B cell (primary cell): ENCODE measurements at regions not wholly inside any gene's neighbourhood (a gene's known extent, or its start where the extent isn't known, plus 50 kb on each side); places are given as distances from the start of the nearest gene placed in this dataset.

Source experiments
- ATAC-seq: fragments of 200-7000 bp; cut with Tn5 transposase; one replicate; pipeline ENCODE4 v1.10.0; 2021; ENCODE audit warnings: low read depth, mild to moderate bottlenecking, moderate number of reproducible peaks, moderate library complexity
- CTCF ChIA-PET: fragments of 350-600 bp; sonication (Branson Sonifier 250); formaldehyde crosslinking; loops from one replicate; lab custom pipeline; 2021; ENCODE audit warnings: antibody characterized with exemption, inconsistent platforms; lab: Charles Lee
- POLR2A ChIA-PET: fragments of 350-600 bp; sonication (Branson Sonifier 250); formaldehyde crosslinking; loops from one replicate; lab custom pipeline; 2021; ENCODE audit warnings: antibody characterized with exemption; lab: Charles Lee
- DNase-seq: peaks from one replicate; pipeline ENCODE4 v3.0.0; 2013
- H2AFZ ChIP-seq: 2 replicates; pipeline ENCODE4 v1.6.1; 2012; ENCODE audit warnings: mild to moderate bottlenecking, low read depth, low read length; ENCODE audit not compliant: insufficient read depth, poor library complexity, severe bottlenecking
- H3K27ac ChIP-seq, 2 donors: 1 replicate in 1 of 2; 2 replicates in 1 of 2; pipeline ENCODE4 v1.5.1; 2012 to 2013; ENCODE audit warnings: low read length in 2 of 2, mild to moderate bottlenecking in 2 of 2, moderate library complexity in 1 of 2
- H3K27me3 ChIP-seq, 4 experiments: fragments of 200-600 bp in 1 of 4; sonication (generic) in 1 of 4; replicated peaks in 1 of 4; 1 replicate in 2 of 4; 2 replicates in 2 of 4; pipeline versions ENCODE4 v1.6.1 to v1.7.0; 2013 to 2016; ENCODE audit warnings: low read length in 3 of 4, mild to moderate bottlenecking in 2 of 4, mixed read lengths in 1 of 4, moderate library complexity in 1 of 4; ENCODE audit not compliant: insufficient read depth in 4 of 4, control insufficient read depth in 3 of 4; ENCODE audit errors: control extremely low read depth in 1 of 4
- H3K36me3 ChIP-seq, 2 experiments: replicated peaks in 1 of 2; 1 replicate in 1 of 2; 2 replicates in 1 of 2; pipeline versions ENCODE4 v1.6.1 to v1.7.1; 2013; ENCODE audit warnings: low read length in 1 of 2; ENCODE audit not compliant: insufficient read depth in 2 of 2, control insufficient read depth in 1 of 2; ENCODE audit errors: control extremely low read depth in 1 of 2, extremely low read depth in 1 of 2
- H3K4me1 ChIP-seq, 2 donors: fragments of 200-600 bp in 1 of 2; sonication (generic) in 1 of 2; 1 replicate in 1 of 2; 2 replicates in 1 of 2; pipeline versions ENCODE4 v1.5.1 to v1.6.1; 2013 to 2017; ENCODE audit warnings: low read length in 2 of 2; ENCODE audit not compliant: control insufficient read depth in 2 of 2, insufficient read depth in 2 of 2
- H3K4me2 ChIP-seq: replicated peaks from 2 replicates; pipeline ENCODE3; 2012; ENCODE audit warnings: mild to moderate bottlenecking, low read depth, low read length; ENCODE audit not compliant: poor library complexity, severe bottlenecking
- H3K4me3 ChIP-seq, 5 experiments: fragments of 200-600 bp in 1 of 5; sonication (generic) in 1 of 5; 1 replicate in 3 of 5; 2 replicates in 2 of 5; pipeline versions ENCODE4 v1.5.1 to v1.7.0; 2011 to 2016; ENCODE audit warnings: low read length in 4 of 5, mild to moderate bottlenecking in 4 of 5, low read depth in 2 of 5, control low read depth in 1 of 5, moderate library complexity in 1 of 5; ENCODE audit not compliant: insufficient read depth in 1 of 5; ENCODE audit errors: control extremely low read depth in 1 of 5, extremely low read depth in 1 of 5
- H3K79me2 ChIP-seq: fragments of 200-600 bp; sonication (generic); one replicate; pipeline ENCODE4 v1.6.0; 2016; ENCODE audit warnings: low read length; ENCODE audit not compliant: control insufficient read depth, insufficient read depth
- H3K9ac ChIP-seq: fragments of 200-600 bp; sonication (generic); 2 replicates; pipeline ENCODE4 v1.6.1; 2017; ENCODE audit warnings: mild to moderate bottlenecking, low read length, moderate library complexity
- H3K9me3 ChIP-seq, 3 donors: one replicate each; pipeline versions ENCODE4 v1.6.1 to v1.7.1; 2013; ENCODE audit warnings: low read length in 2 of 3; ENCODE audit not compliant: control insufficient read depth in 2 of 3, insufficient read depth in 1 of 3; ENCODE audit errors: control extremely low read depth in 1 of 3
- H4K20me1 ChIP-seq: 2 replicates; pipeline ENCODE4 v1.6.0; 2012; ENCODE audit warnings: mild to moderate bottlenecking, low read length; ENCODE audit not compliant: insufficient read depth, control insufficient read depth, poor library complexity, severe bottlenecking
- H3K27ac Mint-ChIP-seq: one replicate; pipeline ENCODE4 v1.8.0; 2021; ENCODE audit warnings: mixed read lengths
- H3K27me3 Mint-ChIP-seq: one replicate; pipeline ENCODE4 v1.8.0; 2021; ENCODE audit warnings: mixed read lengths
- H3K4me1 Mint-ChIP-seq: one replicate; pipeline ENCODE4 v1.8.0; 2021; ENCODE audit warnings: mixed read lengths
- H3K4me3 Mint-ChIP-seq: one replicate; pipeline ENCODE4 v1.8.0; 2021; ENCODE audit warnings: mixed read lengths
- H3K9me3 Mint-ChIP-seq: one replicate; pipeline ENCODE4 v1.8.0; 2022; ENCODE audit warnings: mixed read lengths; ENCODE audit not compliant: insufficient read depth
- CTCF ChIP-seq: fragments of 200-600 bp; IDR thresholded peaks from one replicate; pipeline ENCODE4 v1.8.0; 2022; ENCODE audit warnings: antibody characterized with exemption, mild to moderate bottlenecking
- EZH2 ChIP-seq: IDR thresholded peaks from 2 replicates; pipeline ENCODE4 v1.6.1; 2012; ENCODE audit warnings: borderline replicate concordance, low read depth, mild to moderate bottlenecking, moderate library complexity, low read length; ENCODE audit not compliant: insufficient read depth, poor library complexity, severe bottlenecking
- WGBS: methylation state at CpG from one replicate; pipeline ENCODE4 v1.1.5; 2013; ENCODE audit warnings: missing lambda C conversion rate; ENCODE audit not compliant: insufficient coverage; 5-methylcytosine and 5-hydroxymethylcytosine counted together
- intact Hi-C: fragments of 100-400 bp; cut with micrococcal nuclease; formaldehyde crosslinking; loops from one replicate; pipeline ENCODE4 v1.10.0; 2022

- Histone ChIP-seq H3K9ac (no peak overlapping the region), H3K36me3 (no peaks in the 10 kb centered on the region), H3K4me3 (no peak overlapping the region), H3K79me2 (no peaks in the 10 kb centered on the region), H3K27ac (no peak overlapping the region), H3K9me3 (peaks cover 0 to 12% (median 0%) of the 10 kb centered on the region in 3 donors), H3K4me1 (no peaks in the 10 kb centered on the region), H3K27me3 (no peaks in the 10 kb centered on the region), H3K4me2 (no peak overlapping the region), H2AFZ (no peak overlapping the region), H4K20me1 (no peaks in the 10 kb centered on the region)
- Mint-ChIP-seq H3K27ac (no peak overlapping the region), H3K4me3 (no peak overlapping the region), H3K9me3 (no peaks in the 10 kb centered on the region), H3K27me3 (no peaks in the 10 kb centered on the region), H3K4me1 (no peaks in the 10 kb centered on the region)
- TF ChIP-seq CTCF: no peak
- no peak for TF ChIP-seq EZH2
- no peak for ATAC-seq
- ChIA-PET POLR2A (no interaction called here), CTCF (no interaction called here)
- DNase-seq: no peak
- 68% methylated on average over 2 of the region's 3 CpGs for WGBS
- intact Hi-C loops: no loop called here
Observed at GRCh38 chr2:129467941-129468340, 511.5 kb upstream of the RAB6C start.

GRCh38 chr2:129468879-129469278 lies 510.6 kb upstream of the RAB6C start:
- Mint-ChIP-seq H3K27ac (no peak overlapping the region), H3K9me3 (no peaks in the 10 kb centered on the region), H3K4me3 (no peak overlapping the region), H3K27me3 (no peaks in the 10 kb centered on the region), H3K4me1 (no peaks in the 10 kb centered on the region)
- ATAC-seq (no peak), DNase-seq (no peak)
- ChIA-PET CTCF (no interaction called here), POLR2A (no interaction called here)
- Histone ChIP-seq H4K20me1 (no peaks in the 10 kb centered on the region), H3K9me3 (peaks cover 0 to 12% (median 0%) of the 10 kb centered on the region in 3 donors), H3K27ac (no peak overlapping the region), H3K9ac (no peak overlapping the region), H3K79me2 (no peaks in the 10 kb centered on the region), H2AFZ (no peak overlapping the region), H3K27me3 (no peaks in the 10 kb centered on the region), H3K4me3 (no peak overlapping the region), H3K36me3 (no peaks in the 10 kb centered on the region), H3K4me2 (no peak overlapping the region), H3K4me1 (no peaks in the 10 kb centered on the region)
- 67% methylated on average over 1 of the region's 5 CpGs for WGBS
- intact Hi-C loops: no loop called here
- TF ChIP-seq EZH2 (no peak), CTCF (no peak)
